ENCODE measurements at regions not wholly inside any gene's neighbourhood (a gene's known extent, or its start where the extent isn't known, plus 50 kb on each side); places are given as distances from the start of the nearest gene placed in this dataset.

DNA sequence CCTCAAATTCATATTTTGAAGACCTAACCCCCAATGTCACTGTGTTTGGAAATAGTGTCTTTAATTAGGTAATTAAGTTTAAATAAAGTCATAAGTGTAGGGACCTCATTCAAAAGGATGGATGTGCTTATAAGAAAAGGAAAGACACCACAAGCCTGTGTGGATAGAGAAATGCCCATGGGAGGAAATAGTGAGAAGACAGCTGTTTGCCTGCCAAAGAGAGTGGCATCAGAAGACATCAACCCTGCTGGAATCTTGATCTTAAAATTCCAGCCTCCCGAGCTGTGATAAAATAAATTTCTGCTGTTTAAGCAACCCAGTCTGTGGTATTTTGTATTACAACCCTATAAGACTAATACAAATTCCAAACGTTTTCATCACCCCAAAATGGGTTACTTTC is 1867.9 kb upstream of the NUDT12 start:
- TF ChIP-seq, protein P1, sequence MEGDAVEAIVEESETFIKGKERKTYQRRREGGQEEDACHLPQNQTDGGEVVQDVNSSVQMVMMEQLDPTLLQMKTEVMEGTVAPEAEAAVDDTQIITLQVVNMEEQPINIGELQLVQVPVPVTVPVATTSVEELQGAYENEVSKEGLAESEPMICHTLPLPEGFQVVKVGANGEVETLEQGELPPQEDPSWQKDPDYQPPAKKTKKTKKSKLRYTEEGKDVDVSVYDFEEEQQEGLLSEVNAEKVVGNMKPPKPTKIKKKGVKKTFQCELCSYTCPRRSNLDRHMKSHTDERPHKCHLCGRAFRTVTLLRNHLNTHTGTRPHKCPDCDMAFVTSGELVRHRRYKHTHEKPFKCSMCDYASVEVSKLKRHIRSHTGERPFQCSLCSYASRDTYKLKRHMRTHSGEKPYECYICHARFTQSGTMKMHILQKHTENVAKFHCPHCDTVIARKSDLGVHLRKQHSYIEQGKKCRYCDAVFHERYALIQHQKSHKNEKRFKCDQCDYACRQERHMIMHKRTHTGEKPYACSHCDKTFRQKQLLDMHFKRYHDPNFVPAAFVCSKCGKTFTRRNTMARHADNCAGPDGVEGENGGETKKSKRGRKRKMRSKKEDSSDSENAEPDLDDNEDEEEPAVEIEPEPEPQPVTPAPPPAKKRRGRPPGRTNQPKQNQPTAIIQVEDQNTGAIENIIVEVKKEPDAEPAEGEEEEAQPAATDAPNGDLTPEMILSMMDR (IDR thresholded peaks at IDR 0.05; ENCODE audit: insufficient read depth, low read depth, low read length): no peak
- no peak for TF ChIP-seq EZH2 (IDR thresholded peaks at IDR 0.05; ENCODE audit: insufficient read depth, low read length)

Data from astrocyte (in vitro differentiated cells and primary cell).